ENCODE measurements at regions not wholly inside any gene's neighbourhood (a gene's known extent, or its start where the extent isn't known, plus 50 kb on each side); places are given as distances from the start of the nearest gene placed in this dataset.

DNA sequence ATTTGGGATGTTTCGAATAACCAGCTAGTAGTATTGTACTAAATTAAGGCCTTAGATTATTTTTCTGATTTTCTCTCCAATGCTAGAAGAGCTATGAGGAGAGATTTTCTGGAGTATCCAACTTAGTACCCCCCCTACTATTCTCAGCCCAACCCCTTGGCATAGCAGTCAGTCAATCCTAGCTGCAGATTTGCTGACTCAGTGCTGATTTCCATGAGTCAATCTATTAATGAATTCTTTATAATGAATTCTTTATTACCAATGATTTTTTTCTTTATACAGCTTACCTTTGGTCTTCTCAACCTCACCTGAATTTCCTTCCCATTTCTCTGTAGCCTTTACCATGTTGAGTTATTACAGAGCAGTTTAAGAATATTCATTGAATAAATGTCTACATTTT, 192.8 kb upstream of the ETAA1 start:
- no peak for TF ChIP-seq BHLHE40 (IDR thresholded peaks at IDR 0.05; ENCODE audit: borderline replicate concordance)
- TF ChIP-seq LEF1 (IDR thresholded peaks at IDR 0.05; ENCODE audit: borderline replicate concordance) = no peak
- no peak for TF ChIP-seq NFRKB (IDR thresholded peaks at IDR 0.05)
- TF ChIP-seq FOXA1 (IDR thresholded peaks at IDR 0.05) = no peak
- no peak for TF ChIP-seq FOXK2 (IDR thresholded peaks at IDR 0.05)
- TF ChIP-seq ARNT (IDR thresholded peaks at IDR 0.05) = no peak
- TF ChIP-seq SP1 (IDR thresholded peaks at IDR 0.05) = no peak
- TF ChIP-seq L3MBTL2 (conservative IDR thresholded peaks at IDR 0.05) = no peak
- TF ChIP-seq ZNF384 (IDR thresholded peaks at IDR 0.05) = no peak
- no peak for TF ChIP-seq SUZ12 (IDR thresholded peaks at IDR 0.05)

Measured in HEK293T (cell line).